ENCODE measurements at regions not wholly inside any gene's neighbourhood (a gene's known extent, or its start where the extent isn't known, plus 50 kb on each side); places are given as distances from the start of the nearest gene placed in this dataset.

DNA sequence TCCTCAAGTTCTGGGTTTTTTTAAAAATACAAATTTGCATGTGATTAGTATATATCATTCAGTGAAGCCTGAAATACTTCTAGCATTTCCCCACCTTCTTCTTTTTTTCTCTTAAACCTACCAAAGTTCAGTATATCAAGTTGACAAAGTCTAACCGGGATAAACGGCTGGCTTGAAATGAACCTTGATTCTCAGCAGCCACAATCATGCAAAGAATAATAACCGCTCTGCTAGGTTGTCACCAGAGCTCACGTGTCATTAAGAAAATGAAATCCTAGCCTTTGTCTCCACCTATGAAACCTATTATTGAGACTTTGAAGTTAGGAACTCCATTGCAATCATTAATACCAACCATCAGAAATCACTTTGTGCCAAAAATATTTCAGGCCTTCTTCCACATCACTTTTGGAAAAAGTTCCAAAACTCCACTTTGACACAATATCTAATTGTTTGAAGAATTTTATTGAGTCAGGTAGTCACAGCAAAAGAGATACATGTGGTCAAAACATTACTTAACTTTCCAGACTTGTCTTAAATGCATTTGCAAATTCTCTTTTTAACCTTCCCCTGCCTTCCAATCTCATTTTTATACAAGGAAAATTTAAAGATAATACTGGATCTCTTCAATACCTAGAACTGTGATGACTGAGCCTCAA lies 285.6 kb upstream of the ACVR2A start:
- TF ChIP-seq, protein P1, sequence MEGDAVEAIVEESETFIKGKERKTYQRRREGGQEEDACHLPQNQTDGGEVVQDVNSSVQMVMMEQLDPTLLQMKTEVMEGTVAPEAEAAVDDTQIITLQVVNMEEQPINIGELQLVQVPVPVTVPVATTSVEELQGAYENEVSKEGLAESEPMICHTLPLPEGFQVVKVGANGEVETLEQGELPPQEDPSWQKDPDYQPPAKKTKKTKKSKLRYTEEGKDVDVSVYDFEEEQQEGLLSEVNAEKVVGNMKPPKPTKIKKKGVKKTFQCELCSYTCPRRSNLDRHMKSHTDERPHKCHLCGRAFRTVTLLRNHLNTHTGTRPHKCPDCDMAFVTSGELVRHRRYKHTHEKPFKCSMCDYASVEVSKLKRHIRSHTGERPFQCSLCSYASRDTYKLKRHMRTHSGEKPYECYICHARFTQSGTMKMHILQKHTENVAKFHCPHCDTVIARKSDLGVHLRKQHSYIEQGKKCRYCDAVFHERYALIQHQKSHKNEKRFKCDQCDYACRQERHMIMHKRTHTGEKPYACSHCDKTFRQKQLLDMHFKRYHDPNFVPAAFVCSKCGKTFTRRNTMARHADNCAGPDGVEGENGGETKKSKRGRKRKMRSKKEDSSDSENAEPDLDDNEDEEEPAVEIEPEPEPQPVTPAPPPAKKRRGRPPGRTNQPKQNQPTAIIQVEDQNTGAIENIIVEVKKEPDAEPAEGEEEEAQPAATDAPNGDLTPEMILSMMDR (IDR thresholded peaks at IDR 0.05; ENCODE audit: control extremely low read depth, extremely low read depth, low read depth, missing control alignments): no peak
- DNase-seq (ENCODE audit: extremely low spot score): no peak
- POLR2A ChIA-PET: no interaction called here
- CTCF ChIA-PET: interaction anchor here (1.2 to 1.4 kb wide), 2 partner anchors 9 to 11 kb away, joined by 3 read pairs; no protein-coding TSS in a partner anchor

DNA sequence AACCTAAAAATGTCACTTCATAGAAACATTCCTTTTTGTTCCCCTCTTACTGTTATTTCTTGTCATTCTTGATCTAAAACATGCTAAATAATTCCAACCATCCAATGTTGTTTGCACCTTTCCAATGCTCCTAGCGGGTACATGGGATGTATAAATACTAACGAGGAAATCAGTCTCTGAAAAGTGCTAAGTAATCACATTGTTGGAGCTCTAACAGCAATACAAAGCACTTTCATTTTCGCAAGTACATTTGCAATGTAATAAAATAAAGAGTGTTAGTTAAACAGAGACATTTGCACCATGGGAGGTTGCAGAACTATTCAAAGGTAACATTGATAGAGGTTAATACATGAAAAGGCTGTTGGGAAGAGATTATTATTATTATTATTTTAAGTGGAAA lies 286.2 kb upstream of the ACVR2A start:
- TF ChIP-seq, protein P1 (IDR thresholded peaks at IDR 0.05; ENCODE audit: control extremely low read depth, extremely low read depth, low read depth, missing control alignments): no peak
- no peak for DNase-seq (ENCODE audit: extremely low spot score)
- POLR2A ChIA-PET: no interaction called here
- CTCF ChIA-PET: interaction anchor here (0.9 to 1.4 kb wide), 2 partner anchors 10 to 11 kb away, joined by 3 to 4 read pairs; no protein-coding TSS in a partner anchor

DNA sequence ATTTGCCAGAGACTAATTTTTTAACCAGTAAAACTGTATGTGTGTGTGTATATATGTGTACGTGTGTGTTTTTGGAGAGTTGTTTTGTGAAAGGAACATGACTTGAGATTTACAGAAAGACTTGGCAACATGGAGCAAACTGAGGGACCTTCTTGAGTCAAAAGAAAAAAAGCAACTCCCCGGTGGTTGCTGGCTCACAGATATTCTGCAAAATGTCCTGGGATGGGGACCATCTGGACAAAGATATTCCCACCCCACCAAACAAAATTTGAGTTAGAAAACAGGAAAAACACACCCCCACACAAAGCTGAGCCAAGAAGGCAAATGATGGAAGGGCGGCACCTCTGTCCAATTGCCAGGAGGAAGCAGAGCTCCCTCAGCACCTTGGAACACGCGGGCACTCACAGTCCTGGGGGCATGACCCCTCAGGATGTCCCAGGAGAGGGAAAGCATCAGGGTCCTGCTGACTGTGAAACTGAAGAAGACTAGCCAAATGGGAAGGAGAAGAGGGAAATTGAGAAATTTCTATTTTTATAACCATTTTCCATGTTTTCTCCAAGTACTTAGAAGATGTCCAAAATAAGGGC lies 290.2 kb upstream of the ACVR2A start:
- TF ChIP-seq, protein P1 (IDR thresholded peaks at IDR 0.05; ENCODE audit: control extremely low read depth, extremely low read depth, low read depth, missing control alignments): no peak
- CTCF ChIA-PET: interaction anchor here (1.3 kb wide), 2 partner anchors 18 to 472 kb away, joined by 3 to 4 read pairs; no protein-coding TSS in a partner anchor
- POLR2A ChIA-PET: no interaction called here
- DNase-seq (ENCODE audit: extremely low spot score): no peak

DNA sequence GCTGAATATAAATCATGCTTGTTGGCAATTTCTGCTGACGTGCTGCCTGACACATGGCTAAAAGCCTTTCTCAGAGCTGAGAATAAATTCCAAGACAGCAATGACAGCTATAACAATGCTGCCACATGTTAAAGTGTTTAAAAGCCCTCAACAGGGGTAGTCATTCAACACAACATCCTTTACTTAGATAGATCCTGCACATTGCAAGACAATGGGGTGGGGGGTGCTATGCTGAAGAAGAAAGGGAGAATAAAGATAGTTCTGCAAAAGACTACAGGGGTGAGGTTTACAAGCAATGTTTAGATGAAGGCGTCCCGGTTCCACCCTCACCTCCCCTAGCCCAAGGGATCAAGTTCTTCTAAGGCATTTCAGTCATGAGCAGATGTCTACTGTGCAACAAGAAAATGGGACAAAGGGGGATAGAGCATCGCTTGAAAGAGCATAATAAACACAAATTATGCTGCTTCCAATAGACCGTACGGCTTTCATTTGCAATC lies 291.0 kb upstream of the ACVR2A start:
- no peak for DNase-seq (ENCODE audit: extremely low spot score)
- ChIA-PET CTCF (interaction anchor here (1.3 kb wide), 1 partner anchor 17 kb away, joined by 3 read pairs; no protein-coding TSS in a partner anchor), POLR2A (no interaction called here)
- TF ChIP-seq, protein P1 (IDR thresholded peaks at IDR 0.05; ENCODE audit: control extremely low read depth, extremely low read depth, low read depth, missing control alignments): no peak

DNA sequence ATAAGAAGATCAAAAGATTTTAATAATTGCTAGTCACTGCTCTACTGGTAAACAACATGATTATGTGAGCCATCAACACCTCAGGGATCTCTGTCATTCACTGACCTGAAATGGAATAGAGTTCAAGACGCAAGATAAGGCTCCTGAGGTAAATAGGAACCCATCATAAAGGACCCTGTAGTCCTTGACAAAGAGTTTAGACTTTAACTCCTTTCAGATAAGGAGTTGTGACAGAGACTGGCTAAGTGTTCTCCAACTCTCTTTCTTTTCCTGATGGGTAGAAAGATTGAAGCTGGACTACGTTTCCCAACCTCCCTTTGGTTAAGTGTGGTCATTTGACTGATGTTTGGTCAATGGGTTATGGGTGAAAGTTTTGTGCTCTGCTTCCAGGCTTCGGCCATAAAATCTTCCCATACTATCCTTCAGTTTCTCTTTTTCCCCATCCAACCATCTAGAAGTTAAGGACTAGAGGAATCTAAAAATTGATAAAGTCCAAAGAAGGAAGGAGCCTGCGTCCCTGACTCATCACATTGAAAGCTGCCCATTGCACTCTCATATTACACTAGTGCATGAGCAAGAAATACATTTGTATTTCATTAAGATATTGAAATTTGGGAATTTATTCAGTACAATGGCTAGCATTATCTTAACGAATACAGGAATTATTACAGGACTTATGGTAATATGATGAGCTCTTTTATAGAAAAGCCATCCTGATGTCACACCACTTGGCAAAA lies 293.7 kb upstream of the ACVR2A start:
- ChIA-PET POLR2A (no interaction called here), CTCF (interaction anchor here (0.9 to 1.3 kb wide), 7 partner anchors 8 to 418 kb away, joined by 3 to 4 read pairs (median 3); no protein-coding TSS in a partner anchor)
- no peak for DNase-seq (ENCODE audit: extremely low spot score)
- TF ChIP-seq, protein P1 (IDR thresholded peaks at IDR 0.05; ENCODE audit: control extremely low read depth, extremely low read depth, low read depth, missing control alignments): no peak

DNA sequence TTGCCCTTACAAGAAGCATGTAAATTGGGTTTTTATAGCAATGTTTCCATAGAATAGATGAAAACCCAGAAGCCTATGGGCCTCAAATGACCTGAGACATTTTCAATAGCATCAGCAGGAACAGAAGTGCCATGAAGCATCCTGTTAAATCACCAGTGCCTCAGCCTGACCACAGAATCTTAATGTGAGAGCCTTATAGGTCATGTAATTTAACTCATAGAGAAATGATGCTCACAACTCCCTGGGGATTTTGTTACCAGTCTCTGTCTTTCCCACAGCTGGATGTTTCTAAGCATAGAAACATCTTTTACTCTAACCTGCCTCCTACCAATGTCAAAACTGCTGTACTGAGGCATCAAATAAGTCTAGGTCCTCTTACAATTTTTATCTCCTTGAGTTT lies 295.8 kb upstream of the ACVR2A start:
- DNase-seq (ENCODE audit: extremely low spot score): no peak
- ChIA-PET CTCF (no interaction called here), POLR2A (no interaction called here)
- TF ChIP-seq, protein P1 (IDR thresholded peaks at IDR 0.05; ENCODE audit: control extremely low read depth, extremely low read depth, low read depth, missing control alignments): no peak
